ENCODE measurements at regions not wholly inside any gene's neighbourhood (a gene's known extent, or its start where the extent isn't known, plus 50 kb on each side); places are given as distances from the start of the nearest gene placed in this dataset.

DNA sequence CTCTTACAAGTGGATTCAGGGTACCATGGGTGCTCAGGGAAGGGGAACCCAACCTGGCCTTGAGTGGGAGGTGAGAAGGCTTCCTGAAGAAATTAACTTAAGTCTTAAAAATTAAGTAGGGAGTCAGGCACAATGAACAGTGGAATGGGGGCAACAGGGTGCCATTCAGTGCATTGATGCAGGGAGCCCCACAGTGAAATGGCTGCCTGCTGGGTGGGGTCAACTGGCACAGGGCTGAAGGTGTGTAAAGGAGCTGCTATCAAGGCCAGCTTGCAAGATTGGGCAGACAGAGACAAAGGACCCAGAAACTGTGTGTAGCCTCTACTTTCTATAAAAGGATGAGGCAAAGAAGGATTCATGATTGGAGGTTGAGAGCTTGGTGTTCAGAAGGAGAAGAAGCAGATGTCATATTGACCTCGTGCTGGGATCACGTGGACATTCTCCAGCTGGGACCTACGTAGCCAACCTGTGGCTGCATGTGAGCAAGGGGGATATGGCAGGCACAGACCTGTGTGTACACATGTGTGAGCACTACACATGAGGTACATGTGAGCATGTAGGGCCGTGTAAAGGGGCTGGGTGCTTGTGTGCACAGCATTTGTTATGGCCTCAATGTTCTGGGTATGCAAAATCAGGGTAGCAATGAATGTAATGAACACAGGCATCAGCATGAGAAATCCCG is 209.5 kb upstream of the HAAO start:
- H3K36me3 ChIP-seq (ENCODE audit: control insufficient read depth, insufficient read depth, low read length): no peaks in the 10 kb centered on the region
- no peak overlapping the region for H3K4me2 ChIP-seq (ENCODE audit: extremely low read depth, insufficient read depth, low read length)
- DNase-seq (ENCODE audit: low read depth in 2 of 2): no peak
- H3K4me3 ChIP-seq (replicated peaks in 1 of 4; ENCODE audit: control extremely low read depth in 1 of 4, insufficient read depth in 1 of 4, low read depth in 3 of 4, low read length in 4 of 4): no peak overlapping the region
- no peaks in the 10 kb centered on the region for H4K20me1 ChIP-seq (ENCODE audit: control insufficient read depth, extremely low read depth, insufficient read depth, low read length)
- H3K27me3 ChIP-seq (ENCODE audit: control insufficient read depth, insufficient read depth, low read length): no peaks in the 10 kb centered on the region
- no peak for TF ChIP-seq EZH2 (IDR thresholded peaks at IDR 0.05; ENCODE audit: low read length, missing control alignments)
- no peak for TF ChIP-seq CTCF (conservative IDR thresholded peaks at IDR 0.05 in 1 of 2, IDR thresholded peaks at IDR 0.05 in 1 of 2; ENCODE audit: low read depth in 1 of 2, low read length in 2 of 2)
- H2AFZ ChIP-seq (ENCODE audit: low read length): no peak overlapping the region
- no peaks in the 10 kb centered on the region for H3K9me3 ChIP-seq (ENCODE audit: control insufficient read depth, insufficient read depth, low read depth, low read length)
- no peak overlapping the region for H3K27ac ChIP-seq (ENCODE audit: insufficient read depth, low read length)
- H3K9ac ChIP-seq (ENCODE audit: insufficient read depth, low read length): no peak overlapping the region
- no peaks in the 10 kb centered on the region for H3K79me2 ChIP-seq (ENCODE audit: control insufficient read depth, insufficient read depth, low read length)
- no peaks in the 10 kb centered on the region for H3K4me1 ChIP-seq (ENCODE audit: control insufficient read depth, extremely low read depth, insufficient read depth, low read length)

DNA sequence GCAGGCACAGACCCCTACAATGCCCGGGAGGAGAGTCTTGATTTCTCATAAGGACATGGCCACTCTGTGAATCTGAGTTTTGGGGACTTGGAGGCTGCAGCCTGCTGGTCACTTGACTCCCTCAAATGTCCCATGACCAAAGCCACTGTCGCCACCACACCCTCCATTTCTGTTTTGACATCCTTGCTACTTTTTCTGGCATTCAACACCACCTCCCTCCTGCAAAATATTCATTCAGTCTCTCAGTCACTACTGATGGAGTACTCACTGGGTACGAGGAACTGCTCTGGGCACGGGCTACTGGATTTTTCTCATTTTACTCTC is 208.6 kb upstream of the HAAO start:
- H3K4me2 ChIP-seq (ENCODE audit: extremely low read depth, insufficient read depth, low read length): no peak overlapping the region
- no peak overlapping the region for H2AFZ ChIP-seq (ENCODE audit: low read length)
- no peaks in the 10 kb centered on the region for H3K27me3 ChIP-seq (ENCODE audit: control insufficient read depth, insufficient read depth, low read length)
- no peak overlapping the region for H3K4me3 ChIP-seq (replicated peaks in 1 of 4; ENCODE audit: control extremely low read depth in 1 of 4, insufficient read depth in 1 of 4, low read depth in 3 of 4, low read length in 4 of 4)
- DNase-seq (ENCODE audit: low read depth in 2 of 2): no peak
- H3K4me1 ChIP-seq (ENCODE audit: control insufficient read depth, extremely low read depth, insufficient read depth, low read length): no peaks in the 10 kb centered on the region
- no peak overlapping the region for H3K9ac ChIP-seq (ENCODE audit: insufficient read depth, low read length)
- H3K79me2 ChIP-seq (ENCODE audit: control insufficient read depth, insufficient read depth, low read length): no peaks in the 10 kb centered on the region
- H3K27ac ChIP-seq (ENCODE audit: insufficient read depth, low read length): no peak overlapping the region
- no peak for TF ChIP-seq CTCF (conservative IDR thresholded peaks at IDR 0.05 in 1 of 2, IDR thresholded peaks at IDR 0.05 in 1 of 2; ENCODE audit: low read depth in 1 of 2, low read length in 2 of 2)
- no peak for TF ChIP-seq EZH2 (IDR thresholded peaks at IDR 0.05; ENCODE audit: low read length, missing control alignments)
- no peaks in the 10 kb centered on the region for H3K36me3 ChIP-seq (ENCODE audit: control insufficient read depth, insufficient read depth, low read length)
- H3K9me3 ChIP-seq (ENCODE audit: control insufficient read depth, insufficient read depth, low read depth, low read length): no peaks in the 10 kb centered on the region
- no peaks in the 10 kb centered on the region for H4K20me1 ChIP-seq (ENCODE audit: control insufficient read depth, extremely low read depth, insufficient read depth, low read length)

GRCh38 chr2:43000242-43001054 is 208.1 kb upstream of the HAAO start:
- H4K20me1 ChIP-seq (ENCODE audit: control insufficient read depth, extremely low read depth, insufficient read depth, low read length): no peaks in the 10 kb centered on the region
- TF ChIP-seq EZH2 (IDR thresholded peaks at IDR 0.05; ENCODE audit: low read length, missing control alignments) (no peak), CTCF (conservative IDR thresholded peaks at IDR 0.05 in 1 of 2, IDR thresholded peaks at IDR 0.05 in 1 of 2; ENCODE audit: low read depth in 1 of 2, low read length in 2 of 2) (no peak)
- no peaks in the 10 kb centered on the region for H3K36me3 ChIP-seq (ENCODE audit: control insufficient read depth, insufficient read depth, low read length)

More at GRCh38 chr2:43000242-43001054, 208.1 kb upstream of the HAAO start:
- no peak for DNase-seq (ENCODE audit: low read depth in 2 of 2)
- Histone ChIP-seq H3K27me3 (ENCODE audit: control insufficient read depth, insufficient read depth, low read length) (no peaks in the 10 kb centered on the region), H3K9me3 (ENCODE audit: control insufficient read depth, insufficient read depth, low read depth, low read length) (no peaks in the 10 kb centered on the region), H3K4me2 (ENCODE audit: extremely low read depth, insufficient read depth, low read length) (no peak overlapping the region), H3K4me3 (replicated peaks in 1 of 4; ENCODE audit: control extremely low read depth in 1 of 4, insufficient read depth in 1 of 4, low read depth in 3 of 4, low read length in 4 of 4) (no peak overlapping the region), H3K4me1 (ENCODE audit: control insufficient read depth, extremely low read depth, insufficient read depth, low read length) (no peaks in the 10 kb centered on the region), H2AFZ (ENCODE audit: low read length) (no peak overlapping the region), H3K27ac (ENCODE audit: insufficient read depth, low read length) (no peak overlapping the region), H3K79me2 (ENCODE audit: control insufficient read depth, insufficient read depth, low read length) (no peaks in the 10 kb centered on the region), H3K9ac (ENCODE audit: insufficient read depth, low read length) (no peak overlapping the region)

Data from fibroblast of lung (primary cell).